NCI-H1694 (cell line): ENCODE measurements at regions not wholly inside any gene's neighbourhood (a gene's known extent, or its start where the extent isn't known, plus 50 kb on each side); places are given as distances from the start of the nearest gene placed in this dataset.
"Not testable (repeated sequence)": the region's sequence is repeated elsewhere in the genome, so short reads cannot be mapped to it uniquely, and the experiment has no call there.

Experiments used
- DNase-seq: peaks from one replicate; lab custom pipeline; 2025; lab: John Stamatoyannopoulos, UW

DNA sequence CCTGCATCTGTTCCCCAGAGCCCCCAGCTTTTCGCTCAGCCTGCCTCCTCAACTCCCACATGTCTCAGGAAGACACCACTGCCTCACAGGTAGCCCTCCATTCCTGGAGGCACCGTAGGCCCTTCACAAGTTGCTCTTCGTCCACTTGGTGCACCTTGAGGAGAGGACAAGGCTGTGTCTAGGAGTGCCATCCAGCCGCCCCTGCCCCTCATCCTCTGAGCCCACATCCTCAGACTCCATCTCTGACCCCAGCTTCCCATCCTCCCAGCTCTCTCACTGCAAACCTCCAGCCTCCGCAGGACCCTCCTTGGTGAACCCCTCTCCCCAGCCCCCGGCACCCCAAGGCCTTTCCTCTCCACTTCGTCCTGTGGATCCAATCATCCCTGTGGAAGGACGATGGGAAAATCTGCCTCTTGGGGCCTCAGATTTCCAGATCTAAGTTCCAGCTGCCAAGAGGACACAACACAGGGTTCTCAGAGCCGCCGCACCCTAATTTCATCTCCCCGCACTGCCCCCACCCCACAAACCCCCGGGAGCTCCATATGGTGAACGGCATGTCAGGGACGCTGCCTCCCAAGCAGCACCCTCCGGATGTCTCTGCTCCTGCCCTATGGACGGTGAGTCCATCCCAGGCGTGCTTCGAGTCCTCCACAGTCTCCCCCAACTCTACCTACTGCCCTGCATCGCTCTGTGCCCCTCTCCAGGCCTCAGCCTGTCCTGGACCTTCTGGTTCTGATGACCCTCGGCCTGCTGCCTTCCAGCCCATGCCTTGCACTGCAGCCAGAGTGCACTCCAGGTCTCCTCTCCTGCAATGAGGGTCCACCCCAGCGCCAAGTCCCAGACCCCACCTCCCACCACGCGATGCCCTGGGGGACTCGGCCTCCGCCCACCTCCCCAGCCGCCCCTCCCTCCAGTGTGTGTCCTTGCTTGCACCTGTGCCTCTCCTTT lies 314.1 kb upstream of the DIO3 start:
- no peak for DNase-seq

DNA sequence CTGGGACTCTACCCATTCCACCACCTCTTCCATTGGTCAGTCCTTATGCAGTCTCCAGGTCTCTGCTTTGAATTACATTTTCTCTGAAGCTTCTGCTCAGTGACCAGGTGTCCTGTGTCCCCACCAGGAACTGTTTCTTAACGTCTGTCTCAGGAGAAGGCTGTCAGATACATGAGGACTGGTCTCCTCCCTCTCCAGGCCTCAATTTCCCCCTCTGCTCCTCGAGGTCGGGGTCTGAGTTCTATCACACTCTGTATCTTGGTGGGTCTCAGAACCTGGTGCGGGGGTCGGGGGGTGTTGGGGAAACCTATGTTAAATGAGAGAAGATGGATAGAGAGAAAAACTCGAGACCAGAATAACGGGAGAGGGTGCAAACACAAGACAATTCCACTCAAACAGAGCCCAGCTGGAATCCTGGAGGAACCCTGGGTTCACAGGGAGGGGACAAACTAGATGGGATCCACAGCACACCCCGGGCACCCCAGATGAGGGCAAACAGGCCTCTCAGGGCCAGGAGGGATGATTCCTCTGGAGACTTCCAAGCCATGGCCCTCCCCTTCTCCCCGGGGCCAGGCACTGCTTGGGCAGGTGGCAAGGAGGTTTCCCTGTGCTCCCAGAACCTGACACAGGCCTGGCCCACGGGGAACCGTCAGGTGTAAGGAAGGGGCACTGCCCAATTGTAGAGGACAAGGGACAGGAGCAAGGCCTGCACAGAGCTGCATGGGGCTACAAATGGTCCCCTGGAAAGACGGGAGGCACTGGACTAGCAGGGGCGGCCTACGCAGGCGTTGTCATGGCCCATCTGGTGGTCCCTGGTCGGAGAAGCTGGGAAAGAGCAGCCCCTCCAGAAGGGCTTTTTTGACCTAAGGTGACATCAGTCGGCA lies 313.2 kb upstream of the DIO3 start:
- DNase-seq = no peak

DNA sequence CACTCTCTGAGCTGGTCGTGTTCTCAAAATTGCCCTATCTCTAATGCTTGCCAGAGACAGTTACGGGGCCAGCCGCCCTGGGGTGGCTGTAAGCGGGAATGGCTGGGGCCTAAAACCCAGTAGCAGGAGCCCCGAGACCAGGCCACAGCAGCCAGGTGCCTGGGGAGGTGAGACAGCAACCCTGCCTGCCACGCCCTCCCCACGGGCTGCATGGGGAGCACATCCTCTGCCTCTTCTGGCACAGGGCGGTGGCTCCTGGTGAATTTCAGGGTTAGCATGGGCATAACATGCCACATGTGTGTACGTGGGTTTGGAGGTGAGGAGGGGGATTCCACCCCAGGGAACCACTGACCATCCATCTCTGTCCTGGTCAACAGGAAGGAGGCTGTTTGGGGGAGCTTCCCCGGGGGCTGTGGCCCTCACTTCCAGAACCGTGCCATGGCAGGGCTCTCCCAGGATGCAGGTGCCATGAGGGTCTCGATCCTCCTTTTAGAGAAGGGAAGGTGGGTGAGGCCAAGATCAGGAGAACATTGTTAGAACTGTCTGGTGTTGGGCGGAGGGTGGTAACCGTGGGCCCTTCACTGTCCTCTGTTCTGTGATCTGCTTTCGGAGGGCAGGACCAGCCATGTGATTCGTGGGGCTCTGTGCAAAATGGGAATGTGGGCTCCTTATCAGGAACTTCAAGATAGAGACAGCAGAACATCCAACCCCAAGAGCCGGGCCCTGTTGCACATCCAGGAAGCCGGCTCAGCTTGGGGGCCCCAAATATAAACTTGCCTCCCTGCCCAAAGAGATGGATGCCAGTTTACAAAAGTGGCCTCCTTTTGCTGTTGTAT lies 312.2 kb upstream of the DIO3 start:
- no peak for DNase-seq

DNA sequence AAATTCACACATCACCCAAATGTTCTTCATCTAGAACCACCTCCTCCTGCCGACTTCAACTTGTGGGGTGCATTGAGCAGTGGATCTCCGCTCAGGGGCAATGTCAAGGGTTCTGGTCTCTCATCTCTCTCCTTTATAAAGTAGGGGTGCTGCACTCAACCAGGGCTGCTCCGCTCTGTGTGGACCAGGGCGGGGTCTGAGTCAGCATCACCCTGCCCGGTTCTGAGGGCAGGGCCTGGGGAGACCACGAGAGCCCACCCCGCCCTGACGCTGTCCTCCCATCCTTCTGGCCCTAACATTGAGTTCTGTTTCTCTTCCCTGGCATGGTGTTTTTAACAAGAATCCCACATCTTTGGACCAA lies 311.6 kb upstream of the DIO3 start:
- DNase-seq = no peak

DNA sequence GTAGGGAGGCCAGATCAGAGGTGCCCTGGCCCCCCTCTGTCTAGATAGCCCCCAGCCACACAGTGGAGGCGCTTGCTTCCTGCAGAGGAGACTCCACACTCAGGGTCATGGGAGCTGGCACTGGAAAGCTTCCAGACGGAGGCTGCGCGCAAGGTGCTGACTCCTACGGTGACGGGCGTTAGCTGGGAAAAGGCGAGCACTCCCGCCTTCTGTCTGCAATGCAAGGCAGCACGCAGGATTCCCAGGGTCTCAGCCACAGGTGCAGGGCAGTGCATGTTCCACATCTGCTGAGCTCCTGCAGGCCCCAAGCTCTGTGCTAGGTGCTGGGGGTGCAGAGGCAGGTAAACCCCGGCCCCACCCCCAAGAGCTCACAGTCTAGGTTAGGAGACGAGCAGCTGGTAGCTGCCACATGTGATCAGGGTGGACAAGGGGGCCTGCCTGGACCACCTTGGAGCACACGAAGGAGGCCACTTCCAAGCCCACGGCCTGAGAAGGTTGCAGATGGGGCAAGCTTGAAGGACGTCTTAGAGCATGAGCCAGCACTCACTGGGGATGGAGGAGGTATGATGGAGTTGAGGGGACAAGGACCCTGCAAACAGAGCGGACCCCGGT lies 310.9 kb upstream of the DIO3 start:
- no peak for DNase-seq

DNA sequence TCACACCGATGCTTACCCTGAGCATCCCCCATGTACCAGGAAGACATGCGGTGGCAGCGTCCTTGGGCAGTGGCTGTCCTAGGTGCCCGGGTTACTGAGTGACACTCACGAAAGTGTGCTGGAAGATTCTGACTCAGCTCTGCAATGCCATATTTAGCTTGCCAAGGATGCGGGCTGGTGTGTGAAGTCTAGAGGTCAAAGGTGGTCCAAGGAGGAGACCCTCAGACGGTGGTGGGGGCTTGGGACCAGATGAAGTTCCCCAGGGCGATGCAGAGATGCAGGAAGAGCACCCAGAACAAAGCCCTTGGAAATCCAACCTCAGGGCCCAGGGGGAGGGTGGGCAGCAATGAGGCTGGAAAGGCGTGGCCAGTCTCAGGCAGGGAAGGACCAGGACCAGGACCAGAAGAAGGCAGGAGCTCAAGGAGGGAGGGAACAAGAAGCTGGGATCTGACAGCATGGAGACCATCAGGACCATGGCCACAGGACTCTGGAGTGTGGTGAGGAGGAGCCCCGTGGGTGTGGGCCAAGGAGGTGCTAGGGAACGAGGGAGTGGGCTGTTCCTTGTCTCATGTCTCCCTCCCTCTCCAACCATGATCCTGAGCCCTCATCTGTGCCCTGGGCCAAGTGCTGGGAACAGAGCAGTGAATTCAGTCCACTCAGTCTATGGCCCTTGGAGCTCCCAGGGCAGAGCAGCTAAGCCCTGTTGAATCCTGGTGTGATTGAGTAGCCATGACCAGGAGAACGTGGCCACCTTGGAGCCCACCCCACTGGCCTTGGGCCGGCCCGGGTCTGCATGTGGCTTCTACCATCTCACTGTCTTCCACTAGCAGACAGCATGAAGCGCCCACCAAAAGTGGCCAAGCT lies 310.1 kb upstream of the DIO3 start:
- no peak for DNase-seq

DNA sequence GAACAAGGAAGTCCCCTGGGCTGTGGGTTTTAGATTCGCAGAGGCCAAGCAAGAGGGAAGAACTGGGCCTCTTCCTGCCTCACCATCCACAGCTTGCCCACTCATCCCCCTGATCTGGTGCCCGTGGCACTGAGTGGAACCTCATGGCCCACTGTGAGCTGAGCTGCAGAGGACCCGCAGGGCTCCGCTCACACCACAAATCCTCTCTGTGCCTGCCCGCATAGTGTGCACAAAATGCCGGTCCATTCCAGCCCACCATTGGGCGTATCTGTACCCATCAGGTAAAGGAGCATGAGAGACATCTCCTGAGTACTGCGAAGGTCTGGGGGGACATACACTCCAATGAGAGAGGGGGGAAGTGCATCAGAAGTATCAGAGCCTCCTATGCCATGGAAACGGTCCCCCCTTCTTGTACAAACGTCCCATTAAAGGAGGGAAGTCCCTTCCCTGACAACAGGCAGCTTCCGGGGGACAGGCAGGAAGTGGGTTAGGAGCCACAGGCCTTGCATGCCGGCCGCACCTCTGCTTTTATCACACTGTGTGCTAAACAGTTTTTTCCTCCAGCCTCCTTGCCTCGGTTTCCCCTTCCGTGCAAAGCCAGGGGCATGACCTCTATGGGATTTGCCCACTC lies 309.4 kb upstream of the DIO3 start:
- DNase-seq = no peak

DNA sequence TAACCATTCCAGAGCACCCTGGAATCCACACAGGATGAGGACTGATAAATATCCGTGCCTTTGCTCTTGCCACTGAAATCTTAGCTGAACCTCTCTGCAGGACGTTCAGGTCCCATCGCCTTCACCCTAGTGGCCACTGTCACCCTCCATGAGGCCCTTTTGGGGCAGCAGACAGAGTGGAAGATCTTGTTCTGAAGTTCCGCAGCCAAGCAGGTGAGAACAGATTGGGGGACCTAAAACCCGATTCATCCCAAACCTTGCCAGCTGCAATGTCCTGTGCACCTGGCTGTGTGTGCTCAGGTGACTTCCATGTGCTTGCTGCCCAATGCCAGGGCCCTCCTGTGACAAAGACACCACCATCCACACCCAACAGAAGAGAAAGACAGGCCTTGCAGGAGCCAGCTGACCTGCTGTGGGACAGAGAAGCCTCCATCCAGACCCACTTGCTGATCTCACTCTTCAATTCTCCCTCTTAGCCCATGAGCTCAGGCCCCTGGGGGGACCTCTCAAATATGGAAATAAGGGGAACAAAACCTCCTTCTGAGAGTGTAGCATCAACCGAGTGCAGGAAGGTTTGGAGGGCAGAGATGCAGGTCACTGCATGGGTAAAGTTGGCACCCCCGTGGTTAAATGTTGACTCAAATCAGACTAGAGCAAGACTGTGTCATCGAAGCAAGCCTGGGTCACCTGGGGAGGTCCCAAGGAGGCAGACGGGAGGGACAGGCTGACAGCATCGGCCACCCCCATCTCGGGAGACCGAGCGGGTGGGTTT lies 308.7 kb upstream of the DIO3 start:
- no peak for DNase-seq

DNA sequence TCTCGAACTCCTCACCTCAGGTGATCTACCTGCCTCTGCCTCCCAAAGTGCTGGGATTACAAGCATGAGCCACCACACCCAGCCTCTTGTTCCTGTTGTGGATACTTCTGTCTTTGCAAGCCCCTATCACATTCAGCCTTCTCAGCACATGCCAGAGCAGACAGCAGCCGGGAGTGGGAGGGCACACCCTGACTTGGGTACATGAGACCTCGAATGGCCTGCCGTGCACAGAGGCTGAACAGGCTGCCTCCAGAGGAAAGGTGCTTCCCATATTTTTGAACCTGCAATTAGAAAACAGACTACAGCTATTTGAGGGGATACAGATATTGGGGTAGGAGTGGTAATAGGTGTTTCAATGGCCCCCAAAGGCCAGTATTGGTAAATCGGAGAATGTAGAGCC lies 307.3 kb upstream of the DIO3 start:
- DNase-seq = no peak

DNA sequence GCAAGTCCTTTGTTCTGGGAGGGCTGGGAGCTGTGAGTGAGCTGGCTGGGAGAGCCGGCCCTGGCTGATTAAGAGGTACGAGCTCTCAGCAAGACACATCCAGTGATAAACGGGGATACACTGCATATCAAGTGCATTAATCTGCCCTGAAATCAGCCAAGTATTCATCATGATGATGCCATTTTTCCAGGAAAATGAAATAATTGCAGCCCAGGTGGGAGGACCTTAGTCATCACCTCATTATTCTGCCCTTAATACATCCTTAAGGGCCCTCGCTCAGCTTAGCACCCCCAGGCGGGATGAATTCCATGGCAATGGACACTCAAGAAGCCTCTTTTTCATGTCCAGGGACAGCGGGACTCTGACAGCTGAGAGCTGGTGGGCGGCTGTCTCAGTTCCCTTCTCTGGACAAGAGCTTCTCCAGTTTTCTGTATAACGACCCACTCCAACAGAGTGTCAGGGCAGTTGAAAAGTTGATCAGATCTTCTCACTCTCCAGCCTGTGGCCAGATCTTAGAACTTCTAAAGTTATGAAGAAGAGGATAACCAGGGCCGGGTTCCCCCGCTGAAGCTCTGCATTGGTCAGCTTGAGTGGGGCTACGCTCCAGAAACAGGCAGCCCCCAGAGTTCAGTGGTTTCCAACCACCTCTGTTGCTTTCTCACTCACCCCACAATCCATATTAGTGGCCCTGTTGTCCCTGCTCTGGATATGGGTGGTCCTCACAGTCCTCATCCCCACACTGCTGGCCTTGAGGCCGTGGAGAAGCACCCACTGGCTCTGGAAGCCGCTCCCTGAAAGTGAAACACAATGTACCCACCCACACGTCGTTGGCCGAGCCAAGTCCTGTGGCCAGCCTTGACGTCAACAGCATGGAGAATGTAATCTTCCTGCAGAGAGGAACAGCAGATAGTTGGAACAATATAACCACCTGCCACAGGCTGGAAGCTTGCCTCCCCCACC lies 306.2 kb upstream of the DIO3 start:
- no peak for DNase-seq

DNA sequence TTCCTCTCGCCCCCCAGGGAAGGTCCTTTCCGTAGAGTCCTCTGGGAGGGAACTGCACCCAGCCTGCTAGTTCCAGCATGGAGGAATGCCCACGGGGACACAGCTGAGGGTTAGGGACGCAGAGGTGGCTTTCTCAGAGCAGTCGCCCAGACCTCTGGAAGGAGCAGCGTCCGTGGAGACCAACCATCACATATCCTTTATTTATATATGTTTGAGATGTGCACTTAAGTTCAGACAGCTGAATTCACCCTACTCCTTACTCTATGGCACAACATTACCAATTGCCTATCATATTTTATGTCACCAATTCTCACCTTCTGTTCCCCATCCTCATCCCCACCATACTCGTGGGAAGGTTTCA lies 305.6 kb upstream of the DIO3 start:
- DNase-seq = no peak

DNA sequence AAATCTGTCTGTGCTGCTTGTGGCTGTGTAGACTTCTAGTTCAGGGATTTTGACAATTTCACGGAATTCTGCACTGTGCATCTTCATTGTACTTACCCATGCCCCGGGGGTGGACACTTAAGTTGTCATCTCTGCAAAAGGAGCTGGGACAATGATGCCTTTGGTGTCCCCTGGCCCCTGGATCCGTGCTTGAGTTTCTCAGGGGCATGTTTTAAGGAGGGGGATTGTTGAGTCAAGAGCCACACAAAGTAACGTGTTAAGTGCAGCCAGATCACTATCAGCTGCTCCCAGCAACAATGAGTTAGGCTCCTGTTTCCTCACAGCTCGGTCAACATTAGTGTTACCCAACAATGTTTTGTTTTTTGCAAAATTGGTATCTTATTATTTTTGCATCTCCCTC lies 305.0 kb upstream of the DIO3 start:
- DNase-seq = no peak

DNA sequence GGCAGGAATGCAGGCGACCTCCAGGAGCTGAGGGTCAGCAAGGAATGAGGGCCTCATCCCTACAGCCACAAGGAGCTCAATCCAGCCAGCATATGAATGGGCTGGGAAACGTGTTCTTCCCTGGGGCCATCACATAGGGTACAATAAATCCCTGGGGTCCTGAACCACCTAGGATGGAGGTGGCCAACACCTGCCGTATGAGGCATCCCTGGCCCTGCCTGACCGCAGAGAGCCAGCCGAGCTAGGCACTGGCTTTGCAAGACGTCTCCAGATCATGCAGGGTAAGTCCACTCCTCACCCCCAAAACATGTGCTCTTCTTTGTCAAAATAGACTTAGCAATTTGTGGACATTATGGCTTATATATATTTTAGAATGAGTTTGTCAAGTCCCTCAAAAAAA lies 303.7 kb upstream of the DIO3 start:
- DNase-seq = no peak

DNA sequence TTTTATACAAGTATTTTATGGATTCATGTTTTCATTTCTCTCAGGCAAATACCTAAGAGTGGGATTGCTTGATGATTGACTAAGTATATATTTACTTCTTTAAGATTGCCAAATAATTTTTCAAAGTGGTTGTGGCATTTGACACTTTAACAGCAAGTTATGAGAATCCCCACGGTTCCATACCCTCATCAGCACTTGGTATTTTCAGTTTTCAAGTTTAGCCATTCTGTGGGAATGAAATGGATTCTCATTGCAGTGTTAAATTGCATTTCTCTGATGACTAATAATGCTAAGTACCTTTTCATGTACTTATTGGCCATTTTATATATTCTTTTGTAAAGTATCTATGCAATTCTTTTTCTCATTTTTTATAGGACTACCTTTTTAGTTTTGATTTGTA lies 301.5 kb upstream of the DIO3 start:
- no peak for DNase-seq

DNA sequence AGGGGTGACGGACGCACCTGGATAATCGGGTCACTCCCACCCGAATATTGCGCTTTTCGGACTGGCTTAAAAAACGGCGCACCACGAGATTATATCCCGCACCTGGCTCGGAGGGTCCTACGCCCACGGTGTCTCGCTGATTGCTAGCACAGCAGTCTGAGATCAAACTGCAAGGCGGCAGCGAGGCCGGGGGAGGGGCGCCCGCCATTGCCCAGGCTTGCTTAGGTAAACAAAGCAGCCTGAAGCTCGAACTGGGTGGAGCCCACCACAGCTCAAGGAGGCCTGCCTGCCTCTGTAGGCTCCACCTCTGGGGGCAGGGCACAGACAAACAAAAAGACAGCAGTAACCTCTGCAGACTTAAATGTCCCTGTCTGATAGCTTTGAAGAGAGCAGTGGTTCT lies 294.9 kb upstream of the DIO3 start:
- DNase-seq = not testable (repeated sequence)

DNA sequence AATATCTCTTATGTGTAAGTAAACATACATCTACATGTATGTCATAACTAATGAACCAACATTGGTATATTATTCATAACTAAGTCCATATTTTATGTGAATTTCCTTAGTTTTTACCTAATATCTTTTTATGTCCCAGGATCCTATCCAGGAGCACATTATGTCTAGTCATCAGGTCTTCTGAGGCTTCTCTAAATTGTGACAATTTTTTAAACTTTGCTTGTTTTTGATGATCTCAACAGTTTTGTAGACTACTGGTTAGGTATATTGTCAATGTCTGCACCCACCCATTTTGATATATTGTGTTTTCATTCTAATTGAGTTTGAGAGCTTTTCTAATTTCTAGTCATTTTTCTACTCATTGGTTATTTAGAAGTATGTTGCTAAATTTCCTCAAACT lies 288.2 kb upstream of the DIO3 start:
- no peak for DNase-seq

DNA sequence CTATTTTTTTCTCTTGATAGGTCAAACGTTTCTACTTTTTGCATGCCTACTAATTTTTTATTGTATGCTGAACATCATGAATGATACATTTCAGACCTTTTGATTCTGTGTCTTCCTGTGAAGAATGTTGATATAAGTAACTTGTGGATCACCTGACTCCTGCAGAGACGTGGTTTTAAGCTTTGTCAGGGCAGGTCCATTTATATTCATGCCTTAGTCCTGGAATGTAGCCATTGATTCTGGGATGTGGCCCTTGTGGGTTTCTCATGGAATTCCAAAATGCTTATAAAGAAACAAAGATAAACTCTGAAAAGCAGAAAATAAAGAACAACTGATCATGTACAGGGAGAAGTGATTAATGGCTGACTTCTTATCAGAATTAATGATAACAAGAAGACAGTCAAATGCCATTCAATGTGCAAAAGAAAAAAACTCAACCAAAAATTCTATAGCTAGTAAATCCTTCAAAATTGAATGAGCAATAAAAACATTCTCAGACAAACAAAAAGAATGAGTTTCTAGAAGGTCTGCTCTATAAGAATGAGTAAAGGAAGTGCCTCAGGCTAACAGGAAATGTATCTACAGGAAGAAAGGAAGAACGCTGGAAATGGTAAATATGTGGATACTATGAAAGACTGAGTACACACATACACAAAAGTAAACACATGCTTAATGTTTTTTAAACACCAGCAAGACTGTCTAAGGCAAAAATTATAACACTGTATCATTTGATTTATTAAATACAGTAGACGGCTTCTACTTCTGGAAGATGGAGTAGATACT lies 284.8 kb upstream of the DIO3 start:
- DNase-seq = no peak

DNA sequence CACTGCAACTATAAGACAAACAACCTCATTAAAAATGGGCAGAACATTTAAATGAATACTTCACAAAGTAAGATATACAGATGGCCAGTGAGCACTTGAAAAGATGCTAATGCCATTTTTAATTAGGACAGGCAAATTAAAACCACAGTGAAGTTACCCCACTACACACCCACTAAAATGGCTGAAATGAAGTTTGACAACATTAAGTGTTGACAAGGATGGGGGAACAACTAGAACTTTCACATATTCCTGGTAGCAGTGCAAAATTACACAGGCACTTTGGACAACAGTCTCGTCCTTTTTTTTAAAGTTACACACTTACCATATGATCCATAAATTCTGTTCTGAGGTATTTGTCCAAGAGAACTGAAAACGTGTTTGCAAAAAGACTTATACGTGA lies 278.9 kb upstream of the DIO3 start:
- no peak for DNase-seq
